CD8-positive, alpha-beta memory T cell (primary cell): ENCODE measurements at regions not wholly inside any gene's neighbourhood (a gene's known extent, or its start where the extent isn't known, plus 50 kb on each side); places are given as distances from the start of the nearest gene placed in this dataset.

Experiments
- CTCF ChIA-PET: fragments of 350-600 bp; sonication (Branson Sonifier 250); formaldehyde crosslinking; loops from one replicate; lab custom pipeline; 2021; ENCODE audit warnings: antibody characterized with exemption; lab: Charles Lee
- POLR2A ChIA-PET: fragments of 350-600 bp; sonication (Branson Sonifier 250); formaldehyde crosslinking; loops from one replicate; lab custom pipeline; 2021; ENCODE audit warnings: antibody characterized with exemption; lab: Charles Lee
- DNase-seq, 5 donors: peaks; one replicate each; pipeline versions ENCODE4 v3.0.0 to v3.0.0-alpha.2; 2020 to 2022; ENCODE audit warnings: mixed read lengths in 1 of 5
- H3K27ac ChIP-seq: one replicate; pipeline ENCODE4 v1.7.0; 2013; ENCODE audit warnings: low read depth, mild to moderate bottlenecking, low read length, moderate library complexity
- H3K27me3 ChIP-seq: 2 replicates; pipeline ENCODE4 v1.7.0; 2013; ENCODE audit warnings: low read length, mild to moderate bottlenecking; ENCODE audit not compliant: insufficient read depth, poor library complexity, severe bottlenecking
- H3K36me3 ChIP-seq: 2 replicates; pipeline ENCODE4 v1.7.0; 2013; ENCODE audit warnings: mild to moderate bottlenecking, low read length, moderate library complexity; ENCODE audit not compliant: insufficient read depth
- H3K4me1 ChIP-seq: 2 replicates; pipeline ENCODE4 v1.7.0; 2013; ENCODE audit warnings: mild to moderate bottlenecking, low read length, moderate library complexity; ENCODE audit not compliant: insufficient read depth
- H3K4me3 ChIP-seq: 2 replicates; pipeline ENCODE4 v1.7.0; 2013; ENCODE audit warnings: mild to moderate bottlenecking, low read length
- H3K9me3 ChIP-seq: 2 replicates; pipeline ENCODE4 v1.7.0; 2013; ENCODE audit warnings: mild to moderate bottlenecking, low read length
- H3K27ac Mint-ChIP-seq, 8 donors: one replicate each; pipeline ENCODE4 v1.8.0; 2020 to 2021; ENCODE audit warnings: mixed read lengths in 8 of 8, mild to moderate bottlenecking in 6 of 8, inconsistent platforms in 3 of 8, moderate library complexity in 3 of 8
- H3K27me3 Mint-ChIP-seq, 2 donors: one replicate each; pipeline ENCODE4 v1.8.0; 2020 to 2021; ENCODE audit warnings: mixed read lengths in 2 of 2, mild to moderate bottlenecking in 1 of 2, moderate library complexity in 1 of 2
- H3K36me3 Mint-ChIP-seq, 3 donors: one replicate each; pipeline ENCODE4 v1.8.0; 2020 to 2021; ENCODE audit warnings: mixed read lengths in 3 of 3, inconsistent platforms in 1 of 3, mild to moderate bottlenecking in 1 of 3
- H3K4me1 Mint-ChIP-seq, 3 donors: one replicate each; pipeline ENCODE4 v1.8.0; 2020 to 2021; ENCODE audit warnings: mixed read lengths in 3 of 3, inconsistent platforms in 1 of 3, mild to moderate bottlenecking in 1 of 3
- H3K4me3 Mint-ChIP-seq, 7 donors: one replicate each; pipeline ENCODE4 v1.8.0; 2020 to 2021; ENCODE audit warnings: mixed read lengths in 7 of 7, mild to moderate bottlenecking in 6 of 7, moderate library complexity in 4 of 7, inconsistent platforms in 2 of 7
- H3K9me3 Mint-ChIP-seq, 5 donors: one replicate each; pipeline ENCODE4 v1.8.0; 2020 to 2022; ENCODE audit warnings: mixed read lengths in 5 of 5, mild to moderate bottlenecking in 3 of 5, moderate library complexity in 2 of 5, inconsistent platforms in 1 of 5

DNA sequence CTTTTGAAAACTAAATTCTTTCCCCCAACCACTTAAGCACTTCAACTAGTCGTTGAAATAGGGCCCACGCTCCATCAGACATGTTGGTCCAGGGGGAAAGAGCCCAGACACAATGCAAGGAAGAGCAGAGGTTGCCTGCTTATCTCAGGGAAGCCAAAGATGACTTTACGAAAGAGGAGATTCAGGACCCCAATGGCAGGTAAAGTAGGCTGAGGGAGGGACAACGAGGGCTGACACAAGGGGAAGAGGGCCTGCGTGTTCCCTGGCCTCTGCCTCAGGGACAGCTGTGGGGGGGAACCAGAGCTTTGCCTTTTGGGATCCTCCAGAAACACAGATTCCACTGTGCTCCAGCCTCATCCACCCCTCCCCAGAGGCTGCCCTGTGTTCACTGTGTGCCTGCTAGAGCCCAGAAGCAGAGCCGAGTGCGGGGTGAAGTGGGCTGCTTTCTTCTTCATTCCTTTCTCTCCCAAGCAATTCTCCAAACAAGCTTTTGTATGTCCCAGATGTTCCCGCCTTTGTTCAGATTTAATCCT, 135.5 kb upstream of the GRIK3 start:
- peaks cover 5 to 17% (median 10%) of the 10 kb centered on the region in 5 donors for H3K9me3 Mint-ChIP-seq
- H3K36me3 Mint-ChIP-seq: peaks cover 0 to 1% (median 0%) of the 10 kb centered on the region in 3 donors
- H3K27ac ChIP-seq: no peak overlapping the region
- no peaks in the 10 kb centered on the region for H3K4me1 Mint-ChIP-seq
- no peak for DNase-seq
- H3K27me3 ChIP-seq: no peaks in the 10 kb centered on the region
- H3K4me3 Mint-ChIP-seq: no peak overlapping the region
- H3K27ac Mint-ChIP-seq: no peak overlapping the region
- H3K36me3 ChIP-seq: no peaks in the 10 kb centered on the region
- ChIA-PET CTCF (no interaction called here), POLR2A (no interaction called here)
- H3K9me3 ChIP-seq: no peaks in the 10 kb centered on the region
- peaks cover 19 to 59% of the 10 kb centered on the region in 2 donors for H3K27me3 Mint-ChIP-seq
- no peaks in the 10 kb centered on the region for H3K4me1 ChIP-seq
- no peak overlapping the region for H3K4me3 ChIP-seq

DNA sequence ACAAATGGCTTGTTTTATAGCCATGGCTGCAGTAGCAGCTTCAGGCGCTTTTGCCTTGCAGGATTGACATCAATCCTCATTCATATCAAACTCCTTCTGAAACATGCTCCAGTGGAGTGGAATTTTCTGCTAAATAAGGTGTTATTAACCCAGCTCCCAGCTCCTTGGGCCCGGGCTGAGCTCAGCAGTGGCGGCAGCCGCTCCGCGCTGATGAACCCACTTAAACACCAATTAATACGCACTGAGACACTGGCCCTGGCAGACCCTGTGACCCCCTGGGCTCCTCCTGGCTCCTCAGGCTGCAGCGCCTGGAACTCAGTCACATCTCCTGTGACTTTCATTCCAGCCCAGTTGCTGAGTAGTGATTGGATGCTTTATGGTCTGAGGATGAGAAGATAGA, 137.4 kb upstream of the GRIK3 start:
- Mint-ChIP-seq H3K36me3 (peaks cover 0 to 1% (median 0%) of the 10 kb centered on the region in 3 donors), H3K27me3 (peaks cover 23 to 55% of the 10 kb centered on the region in 2 donors), H3K27ac (no peak overlapping the region), H3K4me3 (no peak overlapping the region), H3K4me1 (no peaks in the 10 kb centered on the region), H3K9me3 (peaks cover 4 to 10% (median 5%) of the 10 kb centered on the region in 5 donors)
- H3K4me3 ChIP-seq: no peak overlapping the region
- H3K36me3 ChIP-seq: no peaks in the 10 kb centered on the region
- ChIA-PET POLR2A (no interaction called here), CTCF (no interaction called here)
- no peaks in the 10 kb centered on the region for H3K27me3 ChIP-seq
- no peak for DNase-seq
- H3K27ac ChIP-seq: no peak overlapping the region
- no peaks in the 10 kb centered on the region for H3K4me1 ChIP-seq
- H3K9me3 ChIP-seq: no peaks in the 10 kb centered on the region

DNA sequence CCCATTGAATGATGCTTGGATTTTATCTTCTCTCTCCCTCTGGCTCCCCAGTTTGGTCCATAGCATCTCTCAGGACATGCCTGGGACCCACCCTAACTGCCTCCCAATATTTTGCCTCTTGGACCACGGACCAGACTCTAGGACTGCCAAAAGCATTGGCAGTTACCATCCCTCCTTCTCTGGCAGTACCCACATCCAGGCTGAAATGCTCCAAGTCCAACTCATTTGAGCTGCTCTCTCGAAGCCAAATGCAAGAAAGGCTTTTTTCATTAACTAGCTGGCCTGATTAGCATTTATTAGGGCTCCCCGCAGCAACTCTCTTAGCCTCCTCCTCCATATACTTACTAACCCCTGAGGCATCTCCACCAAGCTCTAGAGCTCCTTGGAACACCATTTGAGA, 140.0 kb upstream of the GRIK3 start:
- Histone ChIP-seq H3K9me3 (no peaks in the 10 kb centered on the region), H3K4me3 (no peak overlapping the region), H3K27me3 (no peaks in the 10 kb centered on the region), H3K4me1 (no peaks in the 10 kb centered on the region), H3K27ac (no peak overlapping the region), H3K36me3 (no peaks in the 10 kb centered on the region)
- Mint-ChIP-seq H3K27me3 (peaks cover 19 to 41% of the 10 kb centered on the region in 2 donors), H3K27ac (no peak overlapping the region), H3K4me1 (no peaks in the 10 kb centered on the region), H3K4me3 (no peak overlapping the region), H3K36me3 (peaks cover 0 to 1% (median 0%) of the 10 kb centered on the region in 3 donors), H3K9me3 (peaks cover 0 to 1% (median 0%) of the 10 kb centered on the region in 5 donors)
- ChIA-PET CTCF (no interaction called here), POLR2A (no interaction called here)
- DNase-seq: no peak

DNA sequence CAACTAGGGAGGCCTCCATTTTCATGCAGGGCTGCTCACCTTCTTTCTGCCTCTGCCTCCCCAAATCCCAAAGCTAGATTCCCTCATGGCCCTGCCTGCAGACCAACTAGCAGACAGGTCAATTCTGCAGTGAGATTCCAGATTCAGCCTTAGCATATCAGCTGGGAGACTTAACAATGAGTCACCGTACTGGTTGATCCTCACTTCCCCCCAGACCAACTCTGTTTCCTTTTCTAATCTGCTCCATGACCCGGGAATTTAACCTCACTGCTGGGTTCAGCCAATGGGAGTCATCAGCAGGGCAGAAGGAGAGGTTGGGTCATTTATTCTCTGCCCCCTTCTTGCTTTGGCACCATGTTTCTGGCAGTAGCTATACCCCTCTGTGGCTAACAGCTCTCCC, 140.6 kb upstream of the GRIK3 start:
- Mint-ChIP-seq H3K9me3 (peaks cover 0 to 2% (median 0%) of the 10 kb centered on the region in 5 donors), H3K36me3 (peaks cover 0 to 1% (median 0%) of the 10 kb centered on the region in 3 donors), H3K27ac (no peak overlapping the region), H3K4me3 (no peak overlapping the region), H3K27me3 (peaks cover 16 to 41% of the 10 kb centered on the region in 2 donors), H3K4me1 (no peaks in the 10 kb centered on the region)
- DNase-seq: no peak
- Histone ChIP-seq H3K4me3 (no peak overlapping the region), H3K36me3 (no peaks in the 10 kb centered on the region), H3K27ac (no peak overlapping the region), H3K4me1 (no peaks in the 10 kb centered on the region), H3K9me3 (no peaks in the 10 kb centered on the region), H3K27me3 (no peaks in the 10 kb centered on the region)
- ChIA-PET CTCF (no interaction called here), POLR2A (no interaction called here)

DNA sequence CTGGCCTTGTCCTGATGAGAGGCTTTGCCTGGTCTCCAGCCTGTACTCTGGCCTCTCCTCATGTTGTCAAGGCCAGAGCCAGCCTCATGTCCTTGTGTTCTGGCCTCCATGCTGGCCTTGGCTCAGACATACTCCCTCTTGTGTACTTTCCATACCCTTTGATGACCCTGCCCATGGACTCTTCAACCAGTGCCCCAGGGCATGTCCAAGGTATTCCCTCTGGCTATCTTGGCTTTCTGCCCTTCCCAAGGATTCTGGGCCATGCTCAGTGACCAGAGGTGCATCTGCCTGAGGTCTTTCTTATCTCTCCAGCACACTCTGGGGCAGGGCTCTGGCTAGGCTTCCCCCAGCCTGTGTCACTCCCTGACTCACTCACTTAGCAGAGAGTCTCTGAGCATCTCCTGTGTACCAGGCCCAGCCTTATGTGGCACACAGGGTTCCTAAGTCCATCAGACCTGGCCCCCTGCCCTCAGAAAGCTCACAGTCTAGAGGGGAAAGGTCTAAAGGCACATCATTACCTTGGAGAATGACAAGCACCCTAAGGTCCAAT, 141.4 kb upstream of the GRIK3 start:
- Histone ChIP-seq H3K27ac (no peak overlapping the region), H3K27me3 (no peaks in the 10 kb centered on the region), H3K9me3 (no peaks in the 10 kb centered on the region), H3K4me1 (no peaks in the 10 kb centered on the region), H3K4me3 (no peak overlapping the region), H3K36me3 (no peaks in the 10 kb centered on the region)
- Mint-ChIP-seq H3K36me3 (no peaks in the 10 kb centered on the region), H3K27ac (no peak overlapping the region), H3K27me3 (peaks cover 17 to 42% of the 10 kb centered on the region in 2 donors), H3K4me3 (no peak overlapping the region), H3K4me1 (no peaks in the 10 kb centered on the region), H3K9me3 (peaks cover 0 to 2% (median 0%) of the 10 kb centered on the region in 5 donors)
- no peak for DNase-seq
- ChIA-PET POLR2A (no interaction called here), CTCF (no interaction called here)

DNA sequence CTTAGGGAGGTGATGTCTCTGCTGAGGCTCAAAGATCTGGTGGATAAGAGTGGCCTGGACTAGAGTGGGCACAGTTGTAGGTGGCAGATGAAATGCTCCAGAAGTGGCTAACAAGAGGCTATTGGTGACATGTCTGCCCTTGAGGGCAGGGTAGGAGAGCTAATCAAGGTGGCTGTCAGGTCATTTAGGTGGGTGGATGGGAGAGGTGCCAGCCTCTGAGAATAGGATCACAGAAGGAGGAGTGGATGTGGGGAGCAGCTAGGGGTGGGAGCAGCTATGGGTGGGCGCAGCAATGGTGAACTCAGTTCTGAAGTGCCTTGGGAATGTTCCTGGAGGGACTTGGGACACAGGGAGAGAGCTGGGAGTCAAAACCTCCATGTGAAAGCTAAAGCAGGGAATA, 142.0 kb upstream of the GRIK3 start:
- no peak overlapping the region for H3K27ac Mint-ChIP-seq

DNA sequence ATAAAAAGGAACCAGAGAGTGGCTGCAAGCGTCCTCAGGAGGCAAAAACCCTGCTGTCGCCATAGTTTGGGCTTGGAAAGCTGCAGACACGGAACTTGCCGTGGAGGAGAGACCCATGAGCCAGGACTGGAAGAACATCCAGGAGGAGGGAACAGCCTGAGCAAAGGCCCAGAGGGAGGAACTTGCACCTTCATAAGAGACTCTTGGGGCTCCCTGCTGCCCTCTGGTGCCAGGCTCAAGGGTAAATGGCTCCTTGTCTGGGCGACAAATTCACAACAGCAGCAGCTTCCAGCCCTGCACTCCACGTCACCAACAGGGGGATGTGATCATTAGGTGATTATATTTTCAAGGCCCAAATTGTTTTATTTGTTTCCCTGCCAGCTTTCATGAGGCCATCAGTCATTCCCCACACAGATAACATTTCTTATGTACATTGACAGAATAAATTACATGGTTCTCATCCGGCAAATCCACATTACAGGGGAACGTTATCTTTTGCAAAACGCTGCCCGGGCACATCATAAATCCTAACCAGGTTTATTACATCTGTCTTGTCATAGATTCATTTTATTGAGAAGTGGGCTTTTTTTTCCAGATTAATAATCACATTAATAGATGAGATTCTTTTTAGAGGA, 143.0 kb upstream of the GRIK3 start:
- Histone ChIP-seq H3K27ac (no peak overlapping the region), H3K4me3 (no peak overlapping the region), H3K27me3 (no peaks in the 10 kb centered on the region), H3K36me3 (no peaks in the 10 kb centered on the region), H3K9me3 (no peaks in the 10 kb centered on the region), H3K4me1 (no peaks in the 10 kb centered on the region)
- DNase-seq: no peak
- Mint-ChIP-seq H3K27ac (no peak overlapping the region), H3K27me3 (peaks cover 21 to 49% of the 10 kb centered on the region in 2 donors), H3K4me1 (no peaks in the 10 kb centered on the region), H3K4me3 (no peak overlapping the region), H3K36me3 (no peaks in the 10 kb centered on the region), H3K9me3 (peaks cover 0 to 2% (median 1%) of the 10 kb centered on the region in 5 donors)
- POLR2A ChIA-PET: no interaction called here
- CTCF ChIA-PET: no interaction called here

More for the DNA sequence above, 142.0 kb upstream of the GRIK3 start:
- Mint-ChIP-seq H3K36me3 (no peaks in the 10 kb centered on the region), H3K27me3 (peaks cover 21 to 44% of the 10 kb centered on the region in 2 donors), H3K9me3 (peaks cover 0 to 2% (median 0%) of the 10 kb centered on the region in 5 donors), H3K4me3 (no peak overlapping the region), H3K4me1 (no peaks in the 10 kb centered on the region)
- CTCF ChIA-PET: no interaction called here
- H3K4me3 ChIP-seq: no peak overlapping the region
- no peaks in the 10 kb centered on the region for H3K4me1 ChIP-seq
- H3K27me3 ChIP-seq: no peaks in the 10 kb centered on the region
- POLR2A ChIA-PET: no interaction called here
- no peaks in the 10 kb centered on the region for H3K36me3 ChIP-seq
- H3K9me3 ChIP-seq: no peaks in the 10 kb centered on the region
- no peak overlapping the region for H3K27ac ChIP-seq
- DNase-seq: no peak

DNA sequence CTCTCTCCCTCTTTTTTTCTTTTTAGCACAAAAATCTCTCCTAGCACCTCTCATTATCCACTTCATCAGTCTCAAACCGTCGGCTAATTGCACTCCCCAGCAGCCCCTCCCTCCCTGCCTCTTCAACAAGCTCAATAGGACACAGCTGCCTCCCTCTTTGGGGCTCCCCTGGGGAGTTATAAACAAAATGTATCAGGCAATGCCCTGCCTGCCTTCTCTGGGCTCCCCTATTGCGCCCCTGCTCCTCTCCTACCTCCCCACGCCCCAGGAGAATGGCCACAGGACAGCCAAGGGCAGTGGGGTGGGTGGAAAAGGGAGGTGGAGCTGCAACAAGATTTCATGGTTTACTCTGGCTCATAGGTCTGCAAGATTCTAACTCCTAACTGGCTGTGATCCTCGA, 147.1 kb upstream of the GRIK3 start:
- no peaks in the 10 kb centered on the region for H3K27me3 ChIP-seq
- H3K27me3 Mint-ChIP-seq: peaks cover 9 to 43% of the 10 kb centered on the region in 2 donors
- no peak overlapping the region for H3K27ac ChIP-seq
- H3K9me3 ChIP-seq: no peaks in the 10 kb centered on the region
- no peaks in the 10 kb centered on the region for H3K36me3 ChIP-seq
- peaks cover 1 to 10% (median 5%) of the 10 kb centered on the region in 5 donors for H3K9me3 Mint-ChIP-seq
- no peak overlapping the region for H3K27ac Mint-ChIP-seq
- CTCF ChIA-PET: no interaction called here
- H3K4me1 Mint-ChIP-seq: no peaks in the 10 kb centered on the region
- POLR2A ChIA-PET: no interaction called here
- H3K36me3 Mint-ChIP-seq: no peaks in the 10 kb centered on the region
- no peak overlapping the region for H3K4me3 ChIP-seq
- no peaks in the 10 kb centered on the region for H3K4me1 ChIP-seq
- DNase-seq: no peak
- no peak overlapping the region for H3K4me3 Mint-ChIP-seq
